ENCODE measurements at regions not wholly inside any gene's neighbourhood (a gene's known extent, or its start where the extent isn't known, plus 50 kb on each side); places are given as distances from the start of the nearest gene placed in this dataset.

- no peak overlapping the region for H3K18ac ChIP-seq (ENCODE audit: low read length)
- H2AFZ ChIP-seq (ENCODE audit: low read length), result peak overlapping the region; percentile 7
- peaks cover 0 to 2% of the 10 kb centered on the region in 2 donors for H3K9me3 ChIP-seq (replicated peaks in 1 of 2; ENCODE audit: control insufficient read depth in 2 of 2, insufficient read depth in 1 of 2, low read depth in 1 of 2, low read length in 2 of 2)
- no peak overlapping the region for H4K8ac ChIP-seq (ENCODE audit: low read depth, low read length)
- no peak overlapping the region for H3K14ac ChIP-seq (ENCODE audit: low read length)
- no peak overlapping the region for H2AK5ac ChIP-seq (ENCODE audit: low read depth, low read length)
- H3K27me3 ChIP-seq (ENCODE audit: control insufficient read depth in 3 of 3, insufficient read depth in 3 of 3, low read depth in 1 of 3, low read length in 3 of 3), result no peaks in the 10 kb centered on the region
- no peak overlapping the region for H4K91ac ChIP-seq (ENCODE audit: low read depth, low read length, poor library complexity)
- H3K4me1 ChIP-seq (ENCODE audit: control insufficient read depth in 2 of 2, insufficient read depth in 1 of 2, low read depth in 1 of 2, low read length in 2 of 2), result peaks cover 0 to 3% of the 10 kb centered on the region in 2 donors
- no peak overlapping the region for H3K4me3 ChIP-seq (ENCODE audit: low read length in 2 of 2)
- no peak for DNase-seq (ENCODE audit: low spot score)
- no CpG with 5 or more reads among the region's 15 CpGs for WGBS, 2 donors (ENCODE audit: extremely low coverage in 2 of 2, insufficient read length in 2 of 2, insufficient replicate concordance in 1 of 2)
- no peak overlapping the region for H2BK12ac ChIP-seq (ENCODE audit: low read length)
- no peak overlapping the region for H3K23ac ChIP-seq (ENCODE audit: low read depth, low read length, poor library complexity)
- H2BK5ac ChIP-seq (ENCODE audit: low read length), result peak overlapping the region; percentile 82
- no peaks in the 10 kb centered on the region for H3K36me3 ChIP-seq (replicated peaks in 1 of 2; ENCODE audit: control insufficient read depth in 2 of 2, insufficient read depth in 2 of 2, low read length in 2 of 2)
- H3K9ac ChIP-seq (ENCODE audit: low read depth, low read length, poor library complexity), result no peak overlapping the region
- no peak overlapping the region for H2BK120ac ChIP-seq (ENCODE audit: low read depth, low read length)
- no peaks in the 10 kb centered on the region for H3K79me1 ChIP-seq (ENCODE audit: low read depth, low read length)
- no peak overlapping the region for H3K27ac ChIP-seq (replicated peaks; ENCODE audit: low read length)
- H3K4me2 ChIP-seq (ENCODE audit: insufficient read depth, low read length, poor library complexity, severe bottlenecking), result no peak overlapping the region
- no peak overlapping the region for H3K4ac ChIP-seq (ENCODE audit: low read length)
- H2BK15ac ChIP-seq (ENCODE audit: low read length), result no peak overlapping the region
These were observed 97.6 kb upstream of the VGLL3 start for GRCh38 chr3:87088430-87088992.

- Histone ChIP-seq H4K8ac (ENCODE audit: low read depth, low read length) (no peak overlapping the region), H3K4ac (ENCODE audit: low read length) (no peak overlapping the region), H3K14ac (ENCODE audit: low read length) (no peak overlapping the region), H2BK12ac (ENCODE audit: low read length) (no peak overlapping the region), H2AFZ (ENCODE audit: low read length) (no peak overlapping the region), H3K27ac (replicated peaks; ENCODE audit: low read length) (no peak overlapping the region), H3K27me3 (ENCODE audit: control insufficient read depth in 3 of 3, insufficient read depth in 3 of 3, low read depth in 1 of 3, low read length in 3 of 3) (no peaks in the 10 kb centered on the region), H3K4me3 (ENCODE audit: low read length in 2 of 2) (no peak overlapping the region), H3K4me1 (ENCODE audit: control insufficient read depth in 2 of 2, insufficient read depth in 1 of 2, low read depth in 1 of 2, low read length in 2 of 2) (peaks cover 0 to 3% of the 10 kb centered on the region in 2 donors), H4K91ac (ENCODE audit: low read depth, low read length, poor library complexity) (no peak overlapping the region), H2BK15ac (ENCODE audit: low read length) (no peak overlapping the region), H3K36me3 (replicated peaks in 1 of 2; ENCODE audit: control insufficient read depth in 2 of 2, insufficient read depth in 2 of 2, low read length in 2 of 2) (no peaks in the 10 kb centered on the region), H3K4me2 (ENCODE audit: insufficient read depth, low read length, poor library complexity, severe bottlenecking) (no peak overlapping the region), H2BK5ac (ENCODE audit: low read length) (no peak overlapping the region), H3K9ac (ENCODE audit: low read depth, low read length, poor library complexity) (no peak overlapping the region), H3K18ac (ENCODE audit: low read length) (no peak overlapping the region), H3K79me1 (ENCODE audit: low read depth, low read length) (no peaks in the 10 kb centered on the region), H3K23ac (ENCODE audit: low read depth, low read length, poor library complexity) (no peak overlapping the region), H3K9me3 (replicated peaks in 1 of 2; ENCODE audit: control insufficient read depth in 2 of 2, insufficient read depth in 1 of 2, low read depth in 1 of 2, low read length in 2 of 2) (peaks cover 0 to 2% of the 10 kb centered on the region in 2 donors), H2BK120ac (ENCODE audit: low read depth, low read length) (no peak overlapping the region), H2AK5ac (ENCODE audit: low read depth, low read length) (no peak overlapping the region)
- WGBS, 2 donors (ENCODE audit: extremely low coverage in 2 of 2, insufficient read length in 2 of 2, insufficient replicate concordance in 1 of 2), result no CpG with 5 or more reads among the region's 5 CpGs
- no peak for DNase-seq (ENCODE audit: low spot score)
These were observed 93.9 kb upstream of the VGLL3 start for GRCh38 chr3:87084868-87085267.

- peak; percentile 43 for DNase-seq (ENCODE audit: low spot score)
- H4K91ac ChIP-seq (ENCODE audit: low read depth, low read length, poor library complexity), result no peak overlapping the region
- WGBS, 2 donors (ENCODE audit: extremely low coverage in 2 of 2, insufficient read length in 2 of 2, insufficient replicate concordance in 1 of 2), result no CpG with 5 or more reads among the region's 6 CpGs
These were observed 92.0 kb upstream of the VGLL3 start for GRCh38 chr3:87082796-87083440.

GRCh38 chr3:87077355-87077754 lies 86.4 kb upstream of the VGLL3 start:
- H3K4me3 ChIP-seq (ENCODE audit: low read length in 2 of 2), result no peak overlapping the region
- no peak overlapping the region for H3K4me2 ChIP-seq (ENCODE audit: insufficient read depth, low read length, poor library complexity, severe bottlenecking)
- H3K4me1 ChIP-seq (ENCODE audit: control insufficient read depth in 2 of 2, insufficient read depth in 1 of 2, low read depth in 1 of 2, low read length in 2 of 2), result no peaks in the 10 kb centered on the region

More at GRCh38 chr3:87082796-87083440, 92.0 kb upstream of the VGLL3 start:
- Histone ChIP-seq H2AFZ (ENCODE audit: low read length) (peak overlapping the region; percentile 18), H3K4me3 (ENCODE audit: low read length in 2 of 2) (no peak overlapping the region), H2BK5ac (ENCODE audit: low read length) (no peak overlapping the region), H2BK12ac (ENCODE audit: low read length) (no peak overlapping the region), H3K79me1 (ENCODE audit: low read depth, low read length) (no peaks in the 10 kb centered on the region), H3K4me1 (ENCODE audit: control insufficient read depth in 2 of 2, insufficient read depth in 1 of 2, low read depth in 1 of 2, low read length in 2 of 2) (no peaks in the 10 kb centered on the region), H2BK15ac (ENCODE audit: low read length) (no peak overlapping the region), H3K9me3 (replicated peaks in 1 of 2; ENCODE audit: control insufficient read depth in 2 of 2, insufficient read depth in 1 of 2, low read depth in 1 of 2, low read length in 2 of 2) (no peaks in the 10 kb centered on the region), H3K27me3 (ENCODE audit: control insufficient read depth in 3 of 3, insufficient read depth in 3 of 3, low read depth in 1 of 3, low read length in 3 of 3) (no peaks in the 10 kb centered on the region), H3K4ac (ENCODE audit: low read length) (no peak overlapping the region), H3K18ac (ENCODE audit: low read length) (no peak overlapping the region), H4K8ac (ENCODE audit: low read depth, low read length) (no peak overlapping the region), H3K14ac (ENCODE audit: low read length) (no peak overlapping the region), H2AK5ac (ENCODE audit: low read depth, low read length) (no peak overlapping the region), H3K9ac (ENCODE audit: low read depth, low read length, poor library complexity) (no peak overlapping the region), H3K36me3 (replicated peaks in 1 of 2; ENCODE audit: control insufficient read depth in 2 of 2, insufficient read depth in 2 of 2, low read length in 2 of 2) (no peaks in the 10 kb centered on the region), H3K27ac (replicated peaks; ENCODE audit: low read length) (no peak overlapping the region), H3K23ac (ENCODE audit: low read depth, low read length, poor library complexity) (no peak overlapping the region), H2BK120ac (ENCODE audit: low read depth, low read length) (no peak overlapping the region), H3K4me2 (ENCODE audit: insufficient read depth, low read length, poor library complexity, severe bottlenecking) (no peak overlapping the region)

More at GRCh38 chr3:87077355-87077754, 86.4 kb upstream of the VGLL3 start:
- H3K27me3 ChIP-seq (ENCODE audit: control insufficient read depth in 3 of 3, insufficient read depth in 3 of 3, low read depth in 1 of 3, low read length in 3 of 3), result no peaks in the 10 kb centered on the region
- H4K8ac ChIP-seq (ENCODE audit: low read depth, low read length), result no peak overlapping the region
- no peak overlapping the region for H3K18ac ChIP-seq (ENCODE audit: low read length)
- H3K23ac ChIP-seq (ENCODE audit: low read depth, low read length, poor library complexity), result no peak overlapping the region
- no CpG with 5 or more reads among the region's 2 CpGs for WGBS, 2 donors (ENCODE audit: extremely low coverage in 2 of 2, insufficient read length in 2 of 2, insufficient replicate concordance in 1 of 2)
- no peak overlapping the region for H2BK15ac ChIP-seq (ENCODE audit: low read length)
- no peak overlapping the region for H2BK12ac ChIP-seq (ENCODE audit: low read length)
- no peak overlapping the region for H3K9ac ChIP-seq (ENCODE audit: low read depth, low read length, poor library complexity)
- H4K91ac ChIP-seq (ENCODE audit: low read depth, low read length, poor library complexity), result no peak overlapping the region
- no peaks in the 10 kb centered on the region for H3K9me3 ChIP-seq (replicated peaks in 1 of 2; ENCODE audit: control insufficient read depth in 2 of 2, insufficient read depth in 1 of 2, low read depth in 1 of 2, low read length in 2 of 2)
- no peak overlapping the region for H2AFZ ChIP-seq (ENCODE audit: low read length)
- no peak overlapping the region for H3K27ac ChIP-seq (replicated peaks; ENCODE audit: low read length)
- H3K14ac ChIP-seq (ENCODE audit: low read length), result no peak overlapping the region
- no peak overlapping the region for H2BK5ac ChIP-seq (ENCODE audit: low read length)
- no peak overlapping the region for H2BK120ac ChIP-seq (ENCODE audit: low read depth, low read length)
- H3K79me1 ChIP-seq (ENCODE audit: low read depth, low read length), result no peaks in the 10 kb centered on the region
- H3K36me3 ChIP-seq (replicated peaks in 1 of 2; ENCODE audit: control insufficient read depth in 2 of 2, insufficient read depth in 2 of 2, low read length in 2 of 2), result no peaks in the 10 kb centered on the region
- no peak overlapping the region for H3K4ac ChIP-seq (ENCODE audit: low read length)
- no peak overlapping the region for H2AK5ac ChIP-seq (ENCODE audit: low read depth, low read length)
- no peak for DNase-seq (ENCODE audit: low spot score)

Data from neuronal stem cell (in vitro differentiated cells).